GM12892 (cell line): ENCODE measurements at regions not wholly inside any gene's neighbourhood (a gene's known extent, or its start where the extent isn't known, plus 50 kb on each side); places are given as distances from the start of the nearest gene placed in this dataset.

Source experiments
- POLR2A ChIP-seq: IDR thresholded peaks from 2 replicates; pipeline ENCODE4 v1.6.1; 2011; ENCODE audit warnings: low read depth, low read length, control low read depth
- TAF1 ChIP-seq: IDR thresholded peaks from 2 replicates; pipeline ENCODE4 v1.6.1; 2011; ENCODE audit warnings: low read depth, mild to moderate bottlenecking, control low read depth, low read length, borderline replicate concordance

DNA sequence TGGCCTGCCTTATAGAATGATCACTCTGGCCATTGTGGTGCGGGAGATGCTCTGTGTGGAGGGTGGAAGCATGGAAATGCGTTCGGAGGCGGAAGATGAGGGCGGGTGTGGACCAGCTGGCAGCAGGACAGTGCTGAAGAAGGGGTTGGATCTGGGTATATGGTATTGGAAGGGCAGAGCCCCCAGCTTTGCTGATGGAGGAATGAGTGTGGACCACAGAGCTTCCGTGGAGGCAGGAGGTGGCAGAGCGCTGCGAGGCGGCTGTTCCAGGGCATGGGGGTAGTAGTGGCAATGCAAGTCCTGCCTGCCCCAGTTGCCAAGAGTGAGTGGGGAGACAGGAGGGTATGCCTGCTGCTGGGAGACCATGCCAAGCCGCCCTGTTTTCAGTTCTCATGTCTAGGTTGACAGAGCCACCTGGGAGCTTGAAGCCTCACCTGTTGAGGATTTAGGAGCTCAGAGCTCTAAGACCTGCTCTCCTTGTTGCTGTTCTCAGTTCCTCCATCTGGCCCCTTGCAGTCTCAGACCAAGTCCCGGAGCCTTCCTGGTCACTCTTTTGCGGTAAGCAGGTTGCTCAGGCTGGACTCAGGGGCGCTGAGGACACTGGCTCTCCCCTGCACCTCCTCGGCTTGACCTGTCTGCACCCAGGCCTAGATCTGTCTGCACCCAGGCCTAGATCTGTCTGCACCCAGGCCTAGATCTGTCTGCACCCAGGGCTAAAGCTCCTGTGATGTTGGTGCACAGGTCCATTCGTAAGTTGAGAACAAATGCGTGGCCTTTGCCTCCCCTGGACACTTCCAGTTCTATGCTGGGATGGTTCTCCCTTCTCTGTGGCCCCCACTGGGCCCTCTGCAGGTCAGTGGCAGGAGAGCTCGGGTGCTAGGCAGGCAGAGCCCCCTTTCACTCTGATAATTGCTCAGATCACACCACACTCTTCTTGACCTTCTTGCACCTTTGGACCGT is 290.5 kb upstream of the HS6ST1 start:
- TF ChIP-seq TAF1, result no peak
- TF ChIP-seq POLR2A, result no peak
